ENCODE measurements at regions not wholly inside any gene's neighbourhood (a gene's known extent, or its start where the extent isn't known, plus 50 kb on each side); places are given as distances from the start of the nearest gene placed in this dataset.

DNA sequence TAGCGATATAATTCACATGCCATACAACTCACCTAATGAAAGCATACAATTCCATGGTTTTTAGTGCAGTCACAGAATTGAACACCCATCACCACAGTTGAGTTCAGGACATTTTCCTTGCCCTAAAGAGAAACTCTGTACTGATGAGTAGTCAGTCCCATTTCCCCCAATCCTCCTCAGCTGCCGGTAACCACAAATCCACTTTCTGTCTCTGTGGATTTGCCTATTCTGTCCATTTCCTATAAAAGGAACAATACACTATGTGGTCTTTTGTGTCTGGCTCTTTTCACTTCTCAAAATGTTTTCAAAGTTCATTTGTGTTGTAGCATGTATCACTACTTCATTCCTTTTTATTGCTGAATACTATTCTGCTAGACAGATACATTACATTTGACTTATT, 67.9 kb upstream of the TGM3 start:
- no peaks in the 10 kb centered on the region for H3K4me1 ChIP-seq (ENCODE audit: insufficient read depth, low read length, poor library complexity, severe bottlenecking)
- H4K20me1 ChIP-seq (ENCODE audit: insufficient read depth, low read length): no peaks in the 10 kb centered on the region
- no peaks in the 10 kb centered on the region for H3K79me2 ChIP-seq (ENCODE audit: insufficient read depth, low read depth, low read length)
- H3K9me2 ChIP-seq (ENCODE audit: insufficient read depth, low read length): no peaks in the 10 kb centered on the region
- DNase-seq (ENCODE audit: low spot score): no peak
- H3K36me3 ChIP-seq (ENCODE audit: insufficient read depth, low read length): no peaks in the 10 kb centered on the region
- H3K4me3 ChIP-seq (ENCODE audit: low read depth, low read length, poor library complexity, severe bottlenecking): no peak overlapping the region
- TF ChIP-seq, protein P1, sequence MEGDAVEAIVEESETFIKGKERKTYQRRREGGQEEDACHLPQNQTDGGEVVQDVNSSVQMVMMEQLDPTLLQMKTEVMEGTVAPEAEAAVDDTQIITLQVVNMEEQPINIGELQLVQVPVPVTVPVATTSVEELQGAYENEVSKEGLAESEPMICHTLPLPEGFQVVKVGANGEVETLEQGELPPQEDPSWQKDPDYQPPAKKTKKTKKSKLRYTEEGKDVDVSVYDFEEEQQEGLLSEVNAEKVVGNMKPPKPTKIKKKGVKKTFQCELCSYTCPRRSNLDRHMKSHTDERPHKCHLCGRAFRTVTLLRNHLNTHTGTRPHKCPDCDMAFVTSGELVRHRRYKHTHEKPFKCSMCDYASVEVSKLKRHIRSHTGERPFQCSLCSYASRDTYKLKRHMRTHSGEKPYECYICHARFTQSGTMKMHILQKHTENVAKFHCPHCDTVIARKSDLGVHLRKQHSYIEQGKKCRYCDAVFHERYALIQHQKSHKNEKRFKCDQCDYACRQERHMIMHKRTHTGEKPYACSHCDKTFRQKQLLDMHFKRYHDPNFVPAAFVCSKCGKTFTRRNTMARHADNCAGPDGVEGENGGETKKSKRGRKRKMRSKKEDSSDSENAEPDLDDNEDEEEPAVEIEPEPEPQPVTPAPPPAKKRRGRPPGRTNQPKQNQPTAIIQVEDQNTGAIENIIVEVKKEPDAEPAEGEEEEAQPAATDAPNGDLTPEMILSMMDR (conservative IDR thresholded peaks at IDR 0.05; ENCODE audit: low read length): no peak
- no peak for TF ChIP-seq EZH2phosphoT487 (IDR thresholded peaks at IDR 0.05; ENCODE audit: borderline replicate concordance, low read depth, low read length)
- no peak overlapping the region for H2AFZ ChIP-seq (ENCODE audit: low read length)
- no TSS peak for BruUV-seq (replicated peaks)
- H3K4me2 ChIP-seq (ENCODE audit: low read length): no peak overlapping the region
- no peak overlapping the region for H3K27ac ChIP-seq (ENCODE audit: low read depth, low read length, poor library complexity, severe bottlenecking)
- POLR2A ChIA-PET: no interaction called here
- no peaks in the 10 kb centered on the region for H3K9me3 ChIP-seq (ENCODE audit: low read length)
- CTCF ChIA-PET (ENCODE audit: unreplicated experiment): no interaction called here
- intact Hi-C loops (cut with micrococcal nuclease; ENCODE audit: unreplicated experiment): no loop called here

DNA sequence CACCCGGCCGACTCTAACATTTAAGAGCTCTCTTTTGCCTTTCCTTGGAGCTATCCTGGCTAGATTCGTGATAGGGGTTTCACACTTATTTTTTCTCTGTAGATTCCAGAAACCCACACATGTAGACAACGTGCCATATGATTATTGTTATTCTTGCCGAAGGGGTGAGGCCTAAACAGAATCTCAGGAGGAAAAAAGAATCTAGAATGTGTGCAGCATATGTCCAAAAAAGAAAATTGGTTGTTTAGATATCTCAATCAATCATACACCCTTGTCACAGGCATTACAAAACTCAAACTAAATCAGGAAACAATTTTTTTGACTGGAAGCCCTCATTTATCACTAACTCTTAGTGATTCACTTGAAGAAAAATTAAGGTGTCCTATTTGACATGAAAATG, 66.9 kb upstream of the TGM3 start:
- ChIA-PET POLR2A (interaction anchor here (0.6 kb wide), 1 partner anchor 41 kb away, joined by 3 read pairs; no protein-coding TSS in a partner anchor), CTCF (ENCODE audit: unreplicated experiment) (no interaction called here)
- Histone ChIP-seq H3K27ac (ENCODE audit: low read depth, low read length, poor library complexity, severe bottlenecking) (no peak overlapping the region), H3K4me1 (ENCODE audit: insufficient read depth, low read length, poor library complexity, severe bottlenecking) (no peaks in the 10 kb centered on the region), H3K4me3 (ENCODE audit: low read depth, low read length, poor library complexity, severe bottlenecking) (no peak overlapping the region), H3K4me2 (ENCODE audit: low read length) (no peak overlapping the region), H3K9me3 (ENCODE audit: low read length) (no peaks in the 10 kb centered on the region), H2AFZ (ENCODE audit: low read length) (no peak overlapping the region), H4K20me1 (ENCODE audit: insufficient read depth, low read length) (no peaks in the 10 kb centered on the region), H3K36me3 (ENCODE audit: insufficient read depth, low read length) (no peaks in the 10 kb centered on the region), H3K79me2 (ENCODE audit: insufficient read depth, low read depth, low read length) (no peaks in the 10 kb centered on the region), H3K9me2 (ENCODE audit: insufficient read depth, low read length) (no peaks in the 10 kb centered on the region)
- no peak for DNase-seq (ENCODE audit: low spot score)
- intact Hi-C loops (cut with micrococcal nuclease; ENCODE audit: unreplicated experiment): no loop called here
- TF ChIP-seq EZH2phosphoT487 (IDR thresholded peaks at IDR 0.05; ENCODE audit: borderline replicate concordance, low read depth, low read length): no peak
- TF ChIP-seq, protein P1 (conservative IDR thresholded peaks at IDR 0.05; ENCODE audit: low read length): no peak
- BruUV-seq (replicated peaks): no TSS peak

DNA sequence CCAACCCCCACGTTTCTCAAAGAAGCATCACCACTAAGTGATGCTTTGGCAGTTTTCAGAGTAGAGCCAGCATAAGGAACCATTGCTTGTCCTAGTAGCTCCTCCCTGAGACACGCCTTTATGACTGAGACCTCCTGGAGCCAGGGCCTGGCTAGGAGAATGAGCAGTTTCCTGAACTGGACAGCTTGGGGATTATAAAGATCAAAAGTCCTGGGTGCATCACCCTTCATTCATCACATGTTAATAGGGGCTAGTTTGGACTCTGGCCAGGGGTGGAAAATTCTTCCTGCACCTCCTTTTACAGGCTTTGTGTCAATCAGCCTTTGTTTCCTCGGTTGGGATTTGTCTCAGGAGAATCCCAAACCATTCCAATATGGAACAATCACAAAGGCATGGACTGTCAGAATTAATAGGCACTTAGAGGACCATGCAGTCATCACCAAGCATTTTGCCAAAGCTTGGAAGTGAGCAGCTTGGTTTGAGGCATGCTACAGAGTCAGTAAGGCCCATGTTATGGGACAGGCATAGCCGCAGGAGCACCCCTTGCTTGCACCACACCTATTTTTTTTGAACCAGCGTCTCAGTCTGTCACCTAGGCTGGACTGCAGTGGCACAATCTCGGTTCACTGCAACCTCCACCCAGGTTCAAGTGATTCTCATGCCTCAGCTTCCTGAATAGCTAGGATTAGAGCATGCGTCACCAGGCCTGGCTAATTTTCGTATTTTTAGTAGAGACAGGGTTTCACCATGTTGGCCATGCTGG, 64.9 kb upstream of the TGM3 start:
- POLR2A ChIA-PET: no interaction called here
- CTCF ChIA-PET (ENCODE audit: unreplicated experiment): no interaction called here
- H3K27ac ChIP-seq (ENCODE audit: low read depth, low read length, poor library complexity, severe bottlenecking): no peak overlapping the region
- H3K36me3 ChIP-seq (ENCODE audit: insufficient read depth, low read length): no peaks in the 10 kb centered on the region
- H3K4me2 ChIP-seq (ENCODE audit: low read length): no peak overlapping the region
- DNase-seq (ENCODE audit: low spot score): no peak
- H3K9me3 ChIP-seq (ENCODE audit: low read length): no peaks in the 10 kb centered on the region
- no peak for TF ChIP-seq EZH2phosphoT487 (IDR thresholded peaks at IDR 0.05; ENCODE audit: borderline replicate concordance, low read depth, low read length)
- TF ChIP-seq, protein P1 (conservative IDR thresholded peaks at IDR 0.05; ENCODE audit: low read length): no peak
- no TSS peak for BruUV-seq (replicated peaks)
- no peaks in the 10 kb centered on the region for H3K79me2 ChIP-seq (ENCODE audit: insufficient read depth, low read depth, low read length)
- no peaks in the 10 kb centered on the region for H3K9me2 ChIP-seq (ENCODE audit: insufficient read depth, low read length)
- no peak overlapping the region for H3K4me3 ChIP-seq (ENCODE audit: low read depth, low read length, poor library complexity, severe bottlenecking)
- no peaks in the 10 kb centered on the region for H3K4me1 ChIP-seq (ENCODE audit: insufficient read depth, low read length, poor library complexity, severe bottlenecking)
- H4K20me1 ChIP-seq (ENCODE audit: insufficient read depth, low read length): no peaks in the 10 kb centered on the region
- no peak overlapping the region for H2AFZ ChIP-seq (ENCODE audit: low read length)
- intact Hi-C loops (cut with micrococcal nuclease; ENCODE audit: unreplicated experiment): no loop called here

Data from OCI-LY7 (cell line).